Kidney (tissue), 13 donors: ENCODE measurements at regions not wholly inside any gene's neighbourhood (a gene's known extent, or its start where the extent isn't known, plus 50 kb on each side); places are given as distances from the start of the nearest gene placed in this dataset.

Experiments
- DNase-seq, 5 donors: peaks; one replicate each; pipeline ENCODE4 v3.0.0-alpha.2; 2013 to 2020
- FAIRE-seq: peaks from 2 replicates; lab custom pipeline; 2012; peaks lifted over from hg19 to GRCh38; lab: Jason Lieb, UNC
- H3K27ac ChIP-seq, 2 donors: one replicate each; pipeline ENCODE4 v1.7.0; 2013; ENCODE audit warnings: low read depth in 2 of 2, low read length in 2 of 2, inconsistent platforms in 1 of 2
- H3K27me3 ChIP-seq: one replicate; pipeline ENCODE4 v1.7.1; 2013; ENCODE audit warnings: low read length, inconsistent platforms; ENCODE audit not compliant: control insufficient read depth, insufficient read depth
- H3K36me3 ChIP-seq, 3 donors: one replicate each; pipeline versions ENCODE4 v1.7.0 to v1.7.1; 2013; ENCODE audit warnings: low read length in 3 of 3, control low read depth in 1 of 3, inconsistent platforms in 1 of 3; ENCODE audit not compliant: insufficient read depth in 3 of 3, control insufficient read depth in 2 of 3
- H3K4me1 ChIP-seq, 3 donors: one replicate each; pipeline versions ENCODE4 v1.7.0 to v1.7.1; 2013; ENCODE audit warnings: low read length in 3 of 3, inconsistent platforms in 1 of 3, low read depth in 1 of 3; ENCODE audit not compliant: control insufficient read depth in 2 of 3, insufficient read depth in 2 of 3
- H3K4me3 ChIP-seq, 3 donors: one replicate each; pipeline versions ENCODE4 v1.7.0 to v1.8.1; 2013; ENCODE audit warnings: low read length in 3 of 3, control low read depth in 1 of 3, inconsistent platforms in 1 of 3
- H3K9ac ChIP-seq, 3 donors: one replicate each; pipeline versions ENCODE4 v1.7.0 to v1.7.1; 2013; ENCODE audit warnings: low read length in 3 of 3, control low read depth in 1 of 3, inconsistent platforms in 1 of 3
- H3K9me3 ChIP-seq, 3 donors: one replicate each; pipeline versions ENCODE4 v1.7.0 to v1.7.1; 2013; ENCODE audit warnings: low read length in 3 of 3, control low read depth in 1 of 3, inconsistent platforms in 1 of 3; ENCODE audit not compliant: control insufficient read depth in 2 of 3, insufficient read depth in 1 of 3
- intact Hi-C: fragments of 100-400 bp; cut with DNase I; formaldehyde crosslinking; loops from one replicate; pipeline ENCODE4 v1.11.1; 2022
- TF ChIP-seq, protein P1 (sequence below): IDR thresholded peaks from 3 replicates; pipeline ENCODE4 v1.5.1; 2012; ENCODE audit warnings: mild to moderate bottlenecking, moderate library complexity, borderline replicate concordance; ENCODE audit not compliant: insufficient read depth; ENCODE audit errors: extremely low read depth
- donor health status: control.
- donor health status: control.
- donor health status: control.
- donor health status: control.
- donor health status: control.
- donor health status: DM: yes; HTN: yes; CAD: no.
- donor health status: Normal renal cell carcinoma (clear cell type).

DNA sequence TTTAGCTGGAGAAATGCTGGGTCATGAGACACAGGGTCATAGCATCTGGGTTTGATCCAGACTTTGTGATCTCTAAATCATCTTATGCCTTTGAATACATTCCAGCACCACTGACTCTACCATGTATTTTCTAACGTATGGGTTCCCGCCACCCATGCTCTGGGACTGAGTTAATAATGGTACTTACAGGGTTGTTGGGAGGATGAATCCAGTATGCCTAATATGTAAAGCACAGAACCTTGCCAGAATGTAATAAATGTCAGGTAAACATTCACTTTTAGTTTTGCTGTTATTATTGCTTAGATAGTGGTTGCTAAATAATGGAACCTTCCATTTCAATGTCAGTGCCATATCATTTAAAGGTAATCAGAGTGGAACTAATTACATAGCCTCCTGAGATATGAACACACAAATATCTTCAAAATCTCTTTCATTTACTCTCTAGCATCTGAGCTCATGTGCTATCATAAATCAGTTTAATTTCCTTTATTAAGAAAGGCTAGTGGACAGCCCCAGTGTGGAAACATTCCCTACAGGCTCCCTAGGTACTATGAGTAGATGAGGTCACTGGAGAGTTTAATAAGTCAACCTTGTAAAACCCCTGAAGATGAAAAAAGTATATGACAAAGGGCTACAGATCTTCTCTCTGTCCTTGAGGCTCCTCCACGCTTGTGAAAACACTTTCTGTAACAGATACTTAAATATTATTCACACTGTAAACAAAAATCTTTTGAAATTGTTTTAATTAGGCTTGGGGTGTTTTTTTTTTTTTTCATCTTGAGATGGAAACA is 226.6 kb downstream of the ALDH8A1 start:
- DNase-seq (peak in 2 of 5 donors; percentile 65 to 73), FAIRE-seq (no peak)
- intact Hi-C loops = no loop called here
- TF ChIP-seq, protein P1, sequence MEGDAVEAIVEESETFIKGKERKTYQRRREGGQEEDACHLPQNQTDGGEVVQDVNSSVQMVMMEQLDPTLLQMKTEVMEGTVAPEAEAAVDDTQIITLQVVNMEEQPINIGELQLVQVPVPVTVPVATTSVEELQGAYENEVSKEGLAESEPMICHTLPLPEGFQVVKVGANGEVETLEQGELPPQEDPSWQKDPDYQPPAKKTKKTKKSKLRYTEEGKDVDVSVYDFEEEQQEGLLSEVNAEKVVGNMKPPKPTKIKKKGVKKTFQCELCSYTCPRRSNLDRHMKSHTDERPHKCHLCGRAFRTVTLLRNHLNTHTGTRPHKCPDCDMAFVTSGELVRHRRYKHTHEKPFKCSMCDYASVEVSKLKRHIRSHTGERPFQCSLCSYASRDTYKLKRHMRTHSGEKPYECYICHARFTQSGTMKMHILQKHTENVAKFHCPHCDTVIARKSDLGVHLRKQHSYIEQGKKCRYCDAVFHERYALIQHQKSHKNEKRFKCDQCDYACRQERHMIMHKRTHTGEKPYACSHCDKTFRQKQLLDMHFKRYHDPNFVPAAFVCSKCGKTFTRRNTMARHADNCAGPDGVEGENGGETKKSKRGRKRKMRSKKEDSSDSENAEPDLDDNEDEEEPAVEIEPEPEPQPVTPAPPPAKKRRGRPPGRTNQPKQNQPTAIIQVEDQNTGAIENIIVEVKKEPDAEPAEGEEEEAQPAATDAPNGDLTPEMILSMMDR = no peak
- H3K4me1 ChIP-seq = peaks cover 10 to 36% (median 14%) of the 10 kb centered on the region in 3 donors
- no peaks in the 10 kb centered on the region for H3K36me3 ChIP-seq
- H3K27ac ChIP-seq = peak overlapping the region; percentile 26 to 52
- no peak overlapping the region for H3K4me3 ChIP-seq
- no peak overlapping the region for H3K9ac ChIP-seq
- H3K9me3 ChIP-seq = no peaks in the 10 kb centered on the region
- H3K27me3 ChIP-seq = no peaks in the 10 kb centered on the region

DNA sequence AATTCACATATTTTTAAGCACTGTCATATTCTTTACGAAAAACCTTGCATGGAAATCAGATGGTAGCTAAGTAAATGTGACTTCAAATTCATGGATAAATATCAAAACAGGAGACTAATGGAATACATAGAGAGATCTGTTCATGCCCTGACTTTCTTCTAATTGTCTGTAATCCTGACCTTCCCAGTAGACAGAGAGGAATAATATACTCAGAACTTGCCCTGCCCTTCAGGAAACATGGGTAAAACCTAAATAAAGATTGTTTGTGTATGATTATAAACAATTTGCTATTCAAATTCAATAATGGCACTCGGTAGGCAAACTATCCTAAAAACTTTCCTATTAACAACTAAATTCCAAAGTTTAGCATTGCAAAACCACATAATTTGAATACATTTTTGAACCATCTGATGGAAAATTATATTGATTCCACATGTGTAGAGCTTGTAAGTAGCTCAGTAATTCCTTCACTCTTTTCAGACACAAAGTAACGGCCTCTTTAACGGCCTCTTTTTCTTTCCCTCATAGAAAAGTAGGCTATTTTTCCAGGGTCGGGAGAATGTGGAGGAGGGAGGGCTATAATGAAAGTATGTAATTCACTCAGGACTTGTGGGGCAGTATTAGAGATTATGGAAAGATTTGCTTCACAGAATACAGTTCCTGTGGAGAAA is 227.6 kb downstream of the ALDH8A1 start:
- DNase-seq = peak in 1 of 5 donors; percentile 57
- no peak overlapping the region for H3K27ac ChIP-seq
- peaks cover 10 to 36% (median 14%) of the 10 kb centered on the region in 3 donors for H3K4me1 ChIP-seq
- TF ChIP-seq, protein P1 = no peak
- no peaks in the 10 kb centered on the region for H3K27me3 ChIP-seq
- H3K9ac ChIP-seq = no peak overlapping the region
- H3K36me3 ChIP-seq = no peaks in the 10 kb centered on the region
- FAIRE-seq = no peak
- no peaks in the 10 kb centered on the region for H3K9me3 ChIP-seq
- intact Hi-C loops = no loop called here
- no peak overlapping the region for H3K4me3 ChIP-seq

DNA sequence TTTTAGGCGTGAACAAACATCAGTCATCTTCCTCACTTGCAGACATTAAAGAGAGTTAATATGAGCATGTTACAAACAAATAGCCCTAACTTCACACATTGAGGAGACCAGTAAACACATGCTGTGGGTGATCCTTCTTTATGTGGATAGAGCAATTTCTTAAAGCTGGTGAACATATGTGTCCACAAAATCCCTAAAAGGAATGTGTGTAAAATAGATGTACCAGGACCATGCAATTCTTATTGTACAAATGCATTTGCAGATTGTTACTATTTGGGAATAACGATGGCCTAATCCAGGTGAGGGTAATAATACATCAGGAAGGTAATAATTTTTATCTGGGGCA is 228.9 kb downstream of the ALDH8A1 start:
- Histone ChIP-seq H3K36me3 (no peaks in the 10 kb centered on the region), H3K4me1 (peaks cover 10 to 36% (median 14%) of the 10 kb centered on the region in 3 donors), H3K9ac (no peak overlapping the region)

More for the DNA sequence above, 228.9 kb downstream of the ALDH8A1 start:
- Histone ChIP-seq H3K4me3 (no peak overlapping the region), H3K27me3 (no peaks in the 10 kb centered on the region), H3K9me3 (no peaks in the 10 kb centered on the region), H3K27ac (no peak overlapping the region)
- DNase-seq = no peak
- intact Hi-C loops = no loop called here
- FAIRE-seq = no peak
- TF ChIP-seq, protein P1 = no peak
